IMR-90 (cell line): ENCODE measurements at regions not wholly inside any gene's neighbourhood (a gene's known extent, or its start where the extent isn't known, plus 50 kb on each side); places are given as distances from the start of the nearest gene placed in this dataset.

ENCODE experiments used
- ATAC-seq: fragments of 200-7000 bp; cut with Tn5 transposase; 2 replicates; pipeline ENCODE4 v1.9.1; 2020; ENCODE audit warnings: low read depth, mild to moderate bottlenecking, moderate library complexity
- BruUV-seq: library from RNA; stranded (reverse); fragments of 400-500 nt; replicated peaks from 2 replicates; lab custom pipeline; 2021; lab: Mats Ljungman, UMichigan
- CTCF ChIA-PET: fragments of 300-600 bp; formaldehyde crosslinking; extraction: SDS; loops from one replicate; lab custom pipeline; 2021; ENCODE audit warnings: antibody characterized with exemption; lab: Yijun Ruan, JAX
- POLR2A ChIA-PET: fragments of 300-600 bp; sonication (Branson Sonifier 250); formaldehyde crosslinking; loops from one replicate; lab custom pipeline; 2022; ENCODE audit warnings: antibody characterized with exemption; ENCODE audit not compliant: unreplicated experiment; lab: Charles Lee
- DNase-seq: peaks from one replicate; pipeline ENCODE4 v3.0.0; 2013
- H2AFZ ChIP-seq: replicated peaks from 2 replicates; pipeline ENCODE3; 2013; ENCODE audit warnings: low read length, mild to moderate bottlenecking; ENCODE audit not compliant: poor library complexity
- H2AK5ac ChIP-seq: 2 replicates; pipeline ENCODE4 v1.6.1; 2013; ENCODE audit warnings: low read depth, low read length, inconsistent platforms
- H2AK9ac ChIP-seq: replicated peaks from 2 replicates; pipeline ENCODE3; 2013; ENCODE audit warnings: mild to moderate bottlenecking, low read depth, low read length, moderate library complexity; ENCODE audit not compliant: poor library complexity
- H2BK120ac ChIP-seq: 2 replicates; pipeline ENCODE4 v1.6.1; 2013; ENCODE audit warnings: low read depth, low read length, inconsistent platforms
- H2BK15ac ChIP-seq: 3 replicates; pipeline ENCODE4 v1.6.1; 2013; ENCODE audit warnings: low read depth, low read length, inconsistent platforms
- H2BK20ac ChIP-seq: 2 replicates; pipeline ENCODE4 v1.6.1; 2013; ENCODE audit warnings: low read depth, mild to moderate bottlenecking, inconsistent platforms, low read length, moderate library complexity
- H2BK5ac ChIP-seq: 2 replicates; pipeline ENCODE4 v1.6.1; 2013; ENCODE audit warnings: mild to moderate bottlenecking, low read depth, low read length, inconsistent platforms; ENCODE audit not compliant: poor library complexity, severe bottlenecking
- H3K14ac ChIP-seq: replicated peaks from 2 replicates; pipeline ENCODE4 v1.6.1; 2013; ENCODE audit warnings: low read depth, low read length, inconsistent platforms
- H3K18ac ChIP-seq: 2 replicates; pipeline ENCODE4 v1.6.1; 2013; ENCODE audit warnings: low read depth, low read length, control low read depth
- H3K23ac ChIP-seq: 2 replicates; pipeline ENCODE4 v1.6.1; 2013; ENCODE audit warnings: low read depth, low read length, inconsistent platforms
- H3K27ac ChIP-seq: 2 replicates; pipeline ENCODE4 v1.5.1; 2013; ENCODE audit warnings: mild to moderate bottlenecking, control low read depth, low read length; ENCODE audit not compliant: insufficient read depth
- H3K27me3 ChIP-seq: 2 replicates; pipeline ENCODE4 v1.6.1; 2013; ENCODE audit warnings: low read length; ENCODE audit not compliant: control insufficient read depth, insufficient read depth
- H3K36me3 ChIP-seq: 2 replicates; pipeline ENCODE4 v1.6.1; 2013; ENCODE audit warnings: low read length, mixed read lengths; ENCODE audit not compliant: control insufficient read depth, insufficient read depth
- H3K4ac ChIP-seq: 2 replicates; pipeline ENCODE4 v1.6.1; 2013; ENCODE audit warnings: low read depth, low read length, inconsistent platforms
- H3K4me1 ChIP-seq: 2 replicates; pipeline ENCODE4 v1.6.1; 2013; ENCODE audit warnings: low read length, mixed read lengths; ENCODE audit not compliant: control insufficient read depth, insufficient read depth
- H3K4me2 ChIP-seq: 2 replicates; pipeline ENCODE4 v1.6.1; 2013; ENCODE audit warnings: low read depth, mild to moderate bottlenecking, control low read depth, low read length, moderate library complexity
- H3K4me3 ChIP-seq: 2 replicates; pipeline ENCODE4 v1.5.1; 2013; ENCODE audit warnings: low read depth, mild to moderate bottlenecking, control low read depth, low read length, moderate library complexity; ENCODE audit not compliant: insufficient read depth
- H3K56ac ChIP-seq: 2 replicates; pipeline ENCODE4 v1.6.1; 2013; ENCODE audit warnings: low read length, inconsistent platforms; ENCODE audit not compliant: insufficient read depth; ENCODE audit errors: extremely low read depth
- H3K79me1 ChIP-seq, 2 experiments: 2 replicates each; pipeline ENCODE4 v1.6.1; 2013; ENCODE audit warnings: low read length in 2 of 2, inconsistent platforms in 1 of 2, low read depth in 1 of 2
- H3K9ac ChIP-seq: 2 replicates; pipeline ENCODE4 v1.6.1; 2013; ENCODE audit warnings: low read depth, low read length, control low read depth
- H3K9me1 ChIP-seq: 2 replicates; pipeline ENCODE4 v1.6.1; 2013; ENCODE audit warnings: low read length, inconsistent platforms; ENCODE audit not compliant: insufficient read depth
- H3K9me3 ChIP-seq: 2 replicates; pipeline ENCODE4 v1.6.1; 2013; ENCODE audit warnings: low read length; ENCODE audit not compliant: control insufficient read depth, insufficient read depth
- H4K20me1 ChIP-seq: 2 replicates; pipeline ENCODE4 v1.6.1; 2013; ENCODE audit warnings: low read length, inconsistent platforms; ENCODE audit not compliant: insufficient read depth
- H4K5ac ChIP-seq: 2 replicates; pipeline ENCODE4 v1.6.1; 2013; ENCODE audit warnings: mild to moderate bottlenecking, low read depth, low read length, control low read depth
- H4K8ac ChIP-seq, 2 experiments: 2 replicates each; pipeline ENCODE4 v1.6.1; 2013; ENCODE audit warnings: low read depth in 2 of 2, low read length in 2 of 2, control low read depth in 1 of 2, inconsistent platforms in 1 of 2
- H4K91ac ChIP-seq: 2 replicates; pipeline ENCODE4 v1.6.1; 2013; ENCODE audit warnings: low read depth, low read length, inconsistent platforms; ENCODE audit not compliant: insufficient read depth
- BHLHE40 ChIP-seq: fragments of 150-350 bp; IDR thresholded peaks from 2 replicates; pipeline ENCODE4 v1.6.1; 2016; ENCODE audit warnings: mild to moderate bottlenecking, low read depth, low read length
- FOS ChIP-seq: fragments of 150-350 bp; IDR thresholded peaks from 2 replicates; pipeline ENCODE4 v1.6.1; 2016; ENCODE audit warnings: low read depth, low read length
- MAFK ChIP-seq: IDR thresholded peaks from 2 replicates; pipeline ENCODE4 v1.6.1; 2012; ENCODE audit warnings: low read depth, low read length, improper control_type of control experiment
- MXI1 ChIP-seq: IDR thresholded peaks from 2 replicates; pipeline ENCODE4 v1.6.1; 2012; ENCODE audit warnings: low read depth, mild to moderate bottlenecking, low read length, moderate library complexity, borderline replicate concordance
- NFE2L2 ChIP-seq: fragments of 150-350 bp; IDR thresholded peaks from 2 replicates; pipeline ENCODE4 v1.6.1; 2016; ENCODE audit warnings: low read depth, mild to moderate bottlenecking, low read length
- POLR2A ChIP-seq: IDR thresholded peaks from 2 replicates; pipeline ENCODE4 v1.6.1; 2012; ENCODE audit warnings: mild to moderate bottlenecking, low read depth, low read length
- RAD21 ChIP-seq: IDR thresholded peaks from 2 replicates; pipeline ENCODE4 v1.6.1; 2012; ENCODE audit warnings: low read length, improper control_type of control experiment
- RCOR1 ChIP-seq: IDR thresholded peaks from 2 replicates; pipeline ENCODE4 v1.6.1; 2012; ENCODE audit warnings: mild to moderate bottlenecking, low read length, improper control_type of control experiment; ENCODE audit not compliant: insufficient replicate concordance
- RFX5 ChIP-seq: IDR thresholded peaks from 2 replicates; pipeline ENCODE4 v1.8.0; 2012; ENCODE audit warnings: low read depth, mild to moderate bottlenecking, low read length, moderate library complexity
- SMC3 ChIP-seq: fragments of 150-350 bp; IDR thresholded peaks from 2 replicates; pipeline ENCODE4 v1.6.1; 2016; ENCODE audit warnings: low read depth, mild to moderate bottlenecking, antibody characterized with exemption, low read length, moderate library complexity
- WGBS, 2 experiments: methylation state at CpG; one replicate each; pipeline versions ENCODE4 v1.1.5 to v1.1.7; 2013; ENCODE audit warnings: missing lambda C conversion rate in 2 of 2; ENCODE audit not compliant: insufficient read length in 1 of 2; ENCODE audit errors: extremely low coverage in 2 of 2; 5-methylcytosine and 5-hydroxymethylcytosine counted together
- dilution Hi-C: fragments of 300-500 bp; cut with HindIII; formaldehyde crosslinking; loops from one replicate; pipeline ENCODE4 v1.14.3; 2018; ENCODE audit warnings: low sequenced_read_pairs; ENCODE audit not compliant: unreplicated experiment
- in situ Hi-C: fragments of 300-500 bp; cut with MboI; formaldehyde crosslinking; loops from 3 replicates; pipeline ENCODE4 v1.14.3; 2019; ENCODE audit warnings: low sequenced_read_pairs, inconsistent platforms, mixed read lengths
- intact Hi-C: fragments of 100-400 bp; cut with micrococcal nuclease; formaldehyde crosslinking; loops from 2 replicates; pipeline ENCODE4 v1.10.0; 2022

GRCh38 chr11:109785198-109785597 is 308.0 kb upstream of the ZC3H12C start:
- no peaks in the 10 kb centered on the region for H3K9me3 ChIP-seq
- H3K27me3 ChIP-seq, result no peaks in the 10 kb centered on the region; the same call in 1 of the 2 replicates
- ATAC-seq (no peak), DNase-seq (no peak)
- dilution Hi-C loops (no loop called here), intact Hi-C loops (no loop called here), in situ Hi-C loops (no loop called here)
- no peak overlapping the region for H2AK9ac ChIP-seq
- H3K36me3 ChIP-seq, result no peaks in the 10 kb centered on the region
- POLR2A ChIA-PET, result no interaction called here
- no peak overlapping the region for H2BK20ac ChIP-seq
- BruUV-seq, result no TSS peak
- H3K23ac ChIP-seq, result no peak overlapping the region
- H4K5ac ChIP-seq, result no peak overlapping the region
- H2BK15ac ChIP-seq, result no peak overlapping the region
- WGBS, 2 experiments, result no CpG with 5 or more reads among the region's 1 CpG
- no peak overlapping the region for H3K9ac ChIP-seq
- no peaks in the 10 kb centered on the region for H4K20me1 ChIP-seq
- H3K4me2 ChIP-seq, result no peak overlapping the region; the same call in 1 of the 2 replicates
- H3K4ac ChIP-seq, result no peak overlapping the region
- H3K4me3 ChIP-seq, result no peak overlapping the region
- H4K8ac ChIP-seq, result no peak overlapping the region
- H2BK5ac ChIP-seq, result no peak overlapping the region
- CTCF ChIA-PET, result no interaction called here
- H2BK120ac ChIP-seq, result no peak overlapping the region
- H3K4me1 ChIP-seq, result no peaks in the 10 kb centered on the region
- no peak overlapping the region for H2AK5ac ChIP-seq
- no peak overlapping the region for H4K91ac ChIP-seq
- H3K18ac ChIP-seq, result no peak overlapping the region
- no peak overlapping the region for H3K14ac ChIP-seq
- H3K9me1 ChIP-seq, result no peaks in the 10 kb centered on the region
- no peaks in the 10 kb centered on the region for H3K79me1 ChIP-seq
- no peak overlapping the region for H2AFZ ChIP-seq
- H3K56ac ChIP-seq, result no peak overlapping the region
- H3K27ac ChIP-seq, result no peak overlapping the region
- no peak for TF ChIP-seq FOS
- no peak for TF ChIP-seq MXI1
- no peak for TF ChIP-seq BHLHE40
- TF ChIP-seq SMC3, result no peak
- TF ChIP-seq RAD21, result no peak
- TF ChIP-seq POLR2A, result no peak
- no peak for TF ChIP-seq RCOR1
- no peak for TF ChIP-seq MAFK
- TF ChIP-seq NFE2L2, result no peak
- TF ChIP-seq RFX5, result no peak
